Heart left ventricle (tissue), 16 donors: ENCODE measurements at regions not wholly inside any gene's neighbourhood (a gene's known extent, or its start where the extent isn't known, plus 50 kb on each side); places are given as distances from the start of the nearest gene placed in this dataset.

ENCODE experiments used
- ATAC-seq, 4 donors: fragments of 200-7000 bp; cut with Tn5 transposase; one replicate each; pipeline ENCODE4 v1.9.1; 2020 to 2022; ENCODE audit warnings: moderate library complexity in 4 of 4, mild to moderate bottlenecking in 3 of 4, moderate number of reproducible peaks in 1 of 4
- DNase-seq, 5 donors: peaks; one replicate each; pipeline ENCODE4 v3.0.0-alpha.2; 2020
- H3K27ac ChIP-seq, 12 donors: fragments of 200-600 bp; sonication (generic) in 4 of 12; one replicate each; pipeline versions ENCODE4 v1.5.0 to v1.8.0; 2016 to 2022; ENCODE audit warnings: mild to moderate bottlenecking in 2 of 12
- H3K27me3 ChIP-seq, 9 donors: fragments of 200-600 bp; sonication (generic) in 2 of 9; one replicate each; pipeline versions ENCODE4 v1.5.1 to v1.8.0; 2016 to 2022; ENCODE audit warnings: mild to moderate bottlenecking in 3 of 9
- H3K36me3 ChIP-seq, 9 donors: fragments of 200-600 bp; sonication (generic) in 2 of 9; one replicate each; pipeline versions ENCODE4 v1.5.0 to v1.8.0; 2018 to 2022; ENCODE audit warnings: mild to moderate bottlenecking in 2 of 9
- H3K4me1 ChIP-seq, 12 donors: fragments of 200-600 bp; sonication (generic) in 4 of 12; one replicate each; pipeline versions ENCODE4 v1.5.0 to v1.8.0; 2016 to 2022; ENCODE audit warnings: mild to moderate bottlenecking in 3 of 12
- H3K4me3 ChIP-seq, 12 donors: fragments of 200-600 bp; sonication (generic) in 4 of 12; one replicate each; pipeline versions ENCODE4 v1.5.0 to v1.8.0; 2017 to 2022; ENCODE audit warnings: mild to moderate bottlenecking in 9 of 12, moderate library complexity in 4 of 12
- H3K9me3 ChIP-seq, 12 donors: fragments of 200-600 bp; sonication (generic) in 4 of 12; one replicate each; pipeline versions ENCODE4 v1.5.0 to v1.8.0; 2016 to 2022; ENCODE audit warnings: mild to moderate bottlenecking in 1 of 12
- POLR2A ChIP-seq, 2 donors: fragments of 450-650 bp; IDR thresholded peaks; one replicate each; pipeline ENCODE4 v1.6.1; 2017; ENCODE audit warnings: antibody characterized with exemption in 2 of 2, mild to moderate bottlenecking in 2 of 2, moderate library complexity in 2 of 2
- WGBS, 4 donors: extraction: QIAGEN DNeasy Blood & Tissue Kit in 2 of 4; methylation state at CpG; one replicate each; pipeline versions ENCODE4 v1.1.5 to v1.1.7; 2013 to 2018; 5-methylcytosine and 5-hydroxymethylcytosine counted together
- intact Hi-C, 10 donors: fragments of 100-400 bp; cut with DNase I; formaldehyde crosslinking; loops; one replicate each; pipeline versions ENCODE4 v1.11.1 to v1.14.2; 2022
- TF ChIP-seq, protein P1 (sequence below), 12 donors: fragments of 200-600 bp; sonication (generic) in 4 of 12; IDR thresholded peaks; one replicate each; pipeline versions ENCODE4 v1.5.0 to v1.8.0; 2018 to 2022; ENCODE audit warnings: antibody characterized with exemption in 12 of 12, mild to moderate bottlenecking in 5 of 12
- donor health status: ischemic (EF 13 %, LVEDD 7.1; RV severe dilation, severe dysfunction).
- donor health status: healthy with polysubstance abuse.
- donor health status: DM: no; HTN: yes; CAD: no.
- donor health status: DM: no; HTN: no; CAD: no.
- donor health status: ischemic (EF 25% LVEDD 6.9; RV normal size, moderate dysfunction).
- donor health status: ischemic (EF 25% LVEDD 5.7; RV mildly dilated, moderate dysfunction).
- donor health status: healthy.
- donor health status: DM: yes; HTN: yes; CAD: no.
- donor health status: ischemic (EF 35%, LVEDD 5.7; RV mildly dilated, moderate dysfunction).
- donor health status: nonischemic (EF 11% LVEDD 7.7; RV severe dilation, severe dysfunction).
- donor health status: DM: yes; HTN: yes; CAD: no.
- donor health status: PGD.
- donor health status: ischemic (EF 29% LVEDD 5.4; RV normal size, mild dysfunction).
- donor health status: nonischemic (EF 23%, LVEDD 6.1; RV moderate dilation, normal function).

DNA sequence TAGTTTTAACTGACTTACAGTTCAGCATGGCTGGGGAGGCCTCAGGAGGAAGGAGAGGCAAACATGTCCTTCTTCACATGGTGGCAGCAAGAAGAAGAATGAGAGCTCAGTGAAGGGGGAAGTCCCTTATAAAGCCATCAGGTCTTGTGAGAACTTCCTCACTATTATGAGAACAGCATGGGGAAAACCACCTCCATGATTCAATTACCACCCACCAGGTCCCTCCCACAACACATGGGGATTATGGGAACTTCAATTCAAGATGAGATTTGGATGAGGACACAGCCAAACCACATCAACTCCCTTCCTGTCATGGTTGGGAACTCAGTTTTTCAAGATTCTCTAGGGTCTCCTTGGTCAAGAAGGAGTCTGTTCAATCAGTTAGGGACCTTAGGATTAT lies 432.9 kb upstream of the CNTN5 start:
- TF ChIP-seq, protein P1, sequence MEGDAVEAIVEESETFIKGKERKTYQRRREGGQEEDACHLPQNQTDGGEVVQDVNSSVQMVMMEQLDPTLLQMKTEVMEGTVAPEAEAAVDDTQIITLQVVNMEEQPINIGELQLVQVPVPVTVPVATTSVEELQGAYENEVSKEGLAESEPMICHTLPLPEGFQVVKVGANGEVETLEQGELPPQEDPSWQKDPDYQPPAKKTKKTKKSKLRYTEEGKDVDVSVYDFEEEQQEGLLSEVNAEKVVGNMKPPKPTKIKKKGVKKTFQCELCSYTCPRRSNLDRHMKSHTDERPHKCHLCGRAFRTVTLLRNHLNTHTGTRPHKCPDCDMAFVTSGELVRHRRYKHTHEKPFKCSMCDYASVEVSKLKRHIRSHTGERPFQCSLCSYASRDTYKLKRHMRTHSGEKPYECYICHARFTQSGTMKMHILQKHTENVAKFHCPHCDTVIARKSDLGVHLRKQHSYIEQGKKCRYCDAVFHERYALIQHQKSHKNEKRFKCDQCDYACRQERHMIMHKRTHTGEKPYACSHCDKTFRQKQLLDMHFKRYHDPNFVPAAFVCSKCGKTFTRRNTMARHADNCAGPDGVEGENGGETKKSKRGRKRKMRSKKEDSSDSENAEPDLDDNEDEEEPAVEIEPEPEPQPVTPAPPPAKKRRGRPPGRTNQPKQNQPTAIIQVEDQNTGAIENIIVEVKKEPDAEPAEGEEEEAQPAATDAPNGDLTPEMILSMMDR (IDR thresholded peaks at IDR 0.05): no peak
- TF ChIP-seq POLR2A (IDR thresholded peaks at IDR 0.05): no peak
- DNase-seq (no peak), ATAC-seq (no peak)
- Histone ChIP-seq H3K4me1 (no peaks in the 10 kb centered on the region), H3K27ac (no peak overlapping the region), H3K27me3 (no peaks in the 10 kb centered on the region), H3K4me3 (no peak overlapping the region), H3K36me3 (no peaks in the 10 kb centered on the region), H3K9me3 (peaks cover 0 to 4% (median 0%) of the 10 kb centered on the region in 12 donors)
- intact Hi-C loops: no loop called here

DNA sequence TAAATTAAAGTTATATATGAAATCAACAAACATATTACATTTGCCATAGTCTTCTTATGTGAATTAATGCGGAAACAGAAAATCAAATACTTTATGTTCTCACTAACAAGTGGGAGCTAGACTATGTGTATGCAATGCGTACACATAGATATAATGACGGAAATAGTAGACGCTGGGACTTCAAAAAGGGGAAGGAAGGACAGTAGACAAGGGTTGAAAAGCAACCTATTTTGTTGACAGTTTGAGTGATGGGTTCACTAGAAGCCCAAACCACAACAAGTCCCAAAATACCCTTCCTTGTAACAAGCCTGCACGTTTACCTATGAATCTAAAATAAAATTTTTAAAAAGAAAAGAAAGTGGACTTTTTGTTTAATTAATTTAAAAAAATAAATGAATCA lies 430.8 kb upstream of the CNTN5 start:
- no peak overlapping the region for H3K27ac ChIP-seq
- no peak for ATAC-seq
- no peak overlapping the region for H3K4me3 ChIP-seq
- intact Hi-C loops: no loop called here
- H3K4me1 ChIP-seq: no peaks in the 10 kb centered on the region
- no peaks in the 10 kb centered on the region for H3K36me3 ChIP-seq
- WGBS, 4 donors: 51 to 63% (median 56%) methylated on average over 5 of the region's 5 CpGs
- TF ChIP-seq, protein P1 (IDR thresholded peaks at IDR 0.05): no peak
- TF ChIP-seq POLR2A (IDR thresholded peaks at IDR 0.05): no peak
- peaks cover 0 to 20% (median 6%) of the 10 kb centered on the region in 12 donors for H3K9me3 ChIP-seq
- no peak for DNase-seq
- H3K27me3 ChIP-seq: no peaks in the 10 kb centered on the region

DNA sequence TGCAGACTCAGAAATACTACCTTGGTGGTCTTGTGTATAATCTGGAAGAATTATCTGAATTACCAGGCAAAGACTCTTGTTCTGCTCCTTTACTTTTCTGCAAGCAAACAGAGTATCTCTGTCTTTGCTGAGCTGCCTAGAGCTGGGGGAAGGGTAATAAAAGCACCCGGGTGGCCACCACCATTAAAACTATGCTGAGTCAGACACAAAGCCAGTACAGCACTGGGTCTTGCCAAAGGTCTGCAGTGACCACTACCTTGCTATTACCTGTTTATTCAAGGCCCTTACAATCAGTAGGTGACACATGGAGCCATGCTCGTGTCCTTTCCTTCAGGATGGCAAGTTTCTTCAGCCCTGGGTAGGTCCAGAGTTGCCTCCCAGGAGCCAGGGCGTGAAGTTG lies 420.6 kb upstream of the CNTN5 start:
- ATAC-seq: no peak
- no peak overlapping the region for H3K4me3 ChIP-seq

DNA sequence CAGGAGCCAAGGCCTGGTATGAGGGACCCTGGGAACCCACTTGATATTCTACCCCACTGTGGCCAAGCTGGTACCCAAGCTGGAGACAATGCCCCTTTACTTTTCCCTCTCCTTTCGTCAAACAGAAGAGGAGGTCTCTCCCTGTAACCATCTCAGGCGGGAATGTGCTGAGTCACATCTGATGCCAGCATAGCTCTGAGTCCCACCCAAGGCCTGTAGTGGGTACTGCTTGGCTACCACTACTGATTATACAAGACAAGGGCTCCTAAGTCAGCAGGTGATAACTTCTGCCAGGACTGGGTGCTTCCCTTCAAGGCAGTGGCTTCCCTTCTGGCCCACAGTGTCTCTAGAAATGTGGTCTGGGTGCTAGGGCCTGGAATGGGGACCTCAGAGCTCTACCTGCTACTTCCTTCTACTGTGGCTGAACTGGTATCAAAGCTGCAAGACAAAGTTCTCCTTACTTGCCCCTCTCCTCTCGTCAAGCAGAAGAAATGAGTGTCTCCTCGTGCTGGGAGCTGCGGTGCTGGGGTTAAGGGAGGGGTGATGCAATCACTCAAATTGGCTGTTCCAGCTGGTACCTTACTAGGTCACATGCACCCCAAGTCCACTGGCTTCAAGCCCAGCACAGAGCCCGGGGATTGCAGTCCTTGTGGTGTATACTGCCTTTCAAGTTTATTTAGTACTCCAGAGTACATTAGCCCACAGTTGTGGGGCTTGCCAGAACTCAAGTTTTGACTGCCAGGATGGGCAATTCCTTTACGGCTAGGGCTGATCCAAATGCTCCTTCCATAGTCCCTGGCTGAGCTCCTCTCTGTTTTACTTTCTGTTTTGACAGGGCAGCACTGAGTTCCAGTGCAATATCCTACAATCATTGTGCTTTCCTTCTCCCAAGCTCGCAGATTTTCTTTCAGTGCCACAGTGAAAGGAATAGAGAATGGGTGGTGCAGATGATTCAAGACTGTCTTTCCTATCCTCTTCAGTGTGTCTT lies 419.7 kb upstream of the CNTN5 start:
- H3K4me3 ChIP-seq: no peak overlapping the region
- no peak for DNase-seq
- H3K27ac ChIP-seq: no peak overlapping the region
- TF ChIP-seq POLR2A (IDR thresholded peaks at IDR 0.05): no peak
- TF ChIP-seq, protein P1 (IDR thresholded peaks at IDR 0.05): no peak
- 76 to 83% (median 80%) methylated on average over 8 of the region's 8 CpGs for WGBS, 4 donors
- intact Hi-C loops: no loop called here
- H3K4me1 ChIP-seq: no peaks in the 10 kb centered on the region
- no peaks in the 10 kb centered on the region for H3K36me3 ChIP-seq
- no peaks in the 10 kb centered on the region for H3K27me3 ChIP-seq
- no peak for ATAC-seq
- no peaks in the 10 kb centered on the region for H3K9me3 ChIP-seq

More for the DNA sequence above, 420.6 kb upstream of the CNTN5 start:
- Histone ChIP-seq H3K9me3 (peaks cover 0 to 5% (median 0%) of the 10 kb centered on the region in 12 donors), H3K4me1 (no peaks in the 10 kb centered on the region), H3K36me3 (no peaks in the 10 kb centered on the region), H3K27me3 (no peaks in the 10 kb centered on the region), H3K27ac (no peak overlapping the region)
- intact Hi-C loops: no loop called here
- no peak for DNase-seq
- TF ChIP-seq, protein P1 (IDR thresholded peaks at IDR 0.05): no peak
- TF ChIP-seq POLR2A (IDR thresholded peaks at IDR 0.05): no peak
- WGBS, 4 donors: 75 to 86% (median 78%) methylated on average over 3 of the region's 3 CpGs
